Testis (tissue), 2 donors: ENCODE measurements at regions not wholly inside any gene's neighbourhood (a gene's known extent, or its start where the extent isn't known, plus 50 kb on each side); places are given as distances from the start of the nearest gene placed in this dataset.

Experiments
- POLR2A ChIP-seq: fragments of 450-650 bp; IDR thresholded peaks from one replicate; pipeline ENCODE4 v1.6.1; 2017; ENCODE audit warnings: antibody characterized with exemption, mild to moderate bottlenecking, moderate library complexity
- TF ChIP-seq, protein P1 (sequence below), 3 experiments: fragments of 450-650 bp in 2 of 3; fragments of 200-600 bp in 1 of 3; sonication (generic) in 1 of 3; IDR thresholded peaks; one replicate each; pipeline ENCODE4 v1.5.1; 2016 to 2019; ENCODE audit warnings: antibody characterized with exemption in 3 of 3, mild to moderate bottlenecking in 2 of 3, moderate library complexity in 1 of 3

DNA sequence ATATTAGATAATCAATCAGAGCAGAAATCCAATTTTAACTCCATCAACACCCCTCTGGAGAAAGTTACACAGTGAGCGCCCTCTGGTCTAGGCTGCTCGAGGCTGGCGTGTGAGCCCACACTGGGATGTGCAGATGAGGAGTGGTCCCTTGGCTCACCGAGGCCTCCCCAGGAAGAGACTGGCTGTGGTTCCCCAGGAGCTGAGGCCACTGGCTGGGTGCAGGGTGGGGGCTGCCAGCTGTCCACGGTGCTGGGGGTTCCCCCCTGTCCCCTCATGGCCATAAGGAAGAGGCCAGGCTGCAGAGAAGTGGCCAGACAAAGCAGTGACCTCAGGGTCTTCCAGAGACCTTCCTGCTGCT, 750.7 kb downstream of the BRD1 start:
- TF ChIP-seq, protein P1, sequence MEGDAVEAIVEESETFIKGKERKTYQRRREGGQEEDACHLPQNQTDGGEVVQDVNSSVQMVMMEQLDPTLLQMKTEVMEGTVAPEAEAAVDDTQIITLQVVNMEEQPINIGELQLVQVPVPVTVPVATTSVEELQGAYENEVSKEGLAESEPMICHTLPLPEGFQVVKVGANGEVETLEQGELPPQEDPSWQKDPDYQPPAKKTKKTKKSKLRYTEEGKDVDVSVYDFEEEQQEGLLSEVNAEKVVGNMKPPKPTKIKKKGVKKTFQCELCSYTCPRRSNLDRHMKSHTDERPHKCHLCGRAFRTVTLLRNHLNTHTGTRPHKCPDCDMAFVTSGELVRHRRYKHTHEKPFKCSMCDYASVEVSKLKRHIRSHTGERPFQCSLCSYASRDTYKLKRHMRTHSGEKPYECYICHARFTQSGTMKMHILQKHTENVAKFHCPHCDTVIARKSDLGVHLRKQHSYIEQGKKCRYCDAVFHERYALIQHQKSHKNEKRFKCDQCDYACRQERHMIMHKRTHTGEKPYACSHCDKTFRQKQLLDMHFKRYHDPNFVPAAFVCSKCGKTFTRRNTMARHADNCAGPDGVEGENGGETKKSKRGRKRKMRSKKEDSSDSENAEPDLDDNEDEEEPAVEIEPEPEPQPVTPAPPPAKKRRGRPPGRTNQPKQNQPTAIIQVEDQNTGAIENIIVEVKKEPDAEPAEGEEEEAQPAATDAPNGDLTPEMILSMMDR (IDR thresholded peaks at IDR 0.05): no peak
- TF ChIP-seq POLR2A: no peak
